Neural cell (in vitro differentiated cells): ENCODE measurements at regions not wholly inside any gene's neighbourhood (a gene's known extent, or its start where the extent isn't known, plus 50 kb on each side); places are given as distances from the start of the nearest gene placed in this dataset.

Source experiments
- EP300 ChIP-seq: fragments of 450-650 bp; conservative IDR thresholded peaks from 2 replicates; pipeline ENCODE4 v1.6.1; 2014; ENCODE audit warnings: antibody characterized with exemption, mild to moderate bottlenecking, moderate library complexity; ENCODE audit not compliant: poor library complexity, severe bottlenecking
- EZH2 ChIP-seq: fragments of 200-600, 300-800 bp; shearing (Covaris generic), sonication (generic); IDR thresholded peaks from 2 replicates; pipeline ENCODE4 v1.6.1; 2014; ENCODE audit warnings: antibody characterized with exemption, low read length, borderline replicate concordance, mild to moderate bottlenecking; ENCODE audit not compliant: insufficient read depth, poor library complexity, severe bottlenecking
- POLR2AphosphoS5 ChIP-seq: IDR thresholded peaks from 2 replicates; pipeline ENCODE4 v1.6.1; 2012
- RAD21 ChIP-seq: fragments of 450-650 bp; conservative IDR thresholded peaks from 2 replicates; pipeline ENCODE4 v1.6.1; 2014; ENCODE audit warnings: antibody characterized with exemption, mild to moderate bottlenecking, moderate library complexity
- SMC3 ChIP-seq: fragments of 450-650 bp; conservative IDR thresholded peaks from 2 replicates; pipeline ENCODE4 v1.6.1; 2014; ENCODE audit warnings: antibody characterized with exemption, mild to moderate bottlenecking, moderate library complexity; ENCODE audit not compliant: poor library complexity
- TAF1 ChIP-seq: IDR thresholded peaks from 2 replicates; pipeline ENCODE4 v1.6.1; 2012; ENCODE audit warnings: low read depth
- TF ChIP-seq, protein P1 (sequence below): fragments of 450-650 bp; IDR thresholded peaks from 2 replicates; pipeline ENCODE4 v1.5.1; 2014; ENCODE audit warnings: antibody characterized with exemption, mild to moderate bottlenecking, moderate library complexity; ENCODE audit not compliant: poor library complexity, severe bottlenecking

DNA sequence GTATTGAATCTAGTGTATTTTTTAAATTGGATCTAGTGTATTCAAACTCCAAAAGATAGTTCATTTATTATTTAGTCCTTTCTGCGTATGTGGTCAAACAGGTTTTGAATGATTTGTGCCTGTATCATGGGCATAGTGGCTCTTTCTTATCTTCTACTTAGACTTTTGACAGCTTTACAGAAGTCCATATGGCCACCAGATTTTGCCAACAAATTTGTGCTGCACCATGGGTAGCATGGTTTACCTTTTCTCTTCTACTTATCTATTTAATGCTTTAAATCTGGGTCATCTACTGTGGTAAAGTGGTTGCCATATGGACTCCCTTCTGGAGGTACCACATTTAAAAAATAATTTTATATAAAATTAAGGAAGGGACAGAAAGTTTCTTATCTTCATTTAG is 66.9 kb upstream of the CADM2 start:
- TF ChIP-seq, protein P1, sequence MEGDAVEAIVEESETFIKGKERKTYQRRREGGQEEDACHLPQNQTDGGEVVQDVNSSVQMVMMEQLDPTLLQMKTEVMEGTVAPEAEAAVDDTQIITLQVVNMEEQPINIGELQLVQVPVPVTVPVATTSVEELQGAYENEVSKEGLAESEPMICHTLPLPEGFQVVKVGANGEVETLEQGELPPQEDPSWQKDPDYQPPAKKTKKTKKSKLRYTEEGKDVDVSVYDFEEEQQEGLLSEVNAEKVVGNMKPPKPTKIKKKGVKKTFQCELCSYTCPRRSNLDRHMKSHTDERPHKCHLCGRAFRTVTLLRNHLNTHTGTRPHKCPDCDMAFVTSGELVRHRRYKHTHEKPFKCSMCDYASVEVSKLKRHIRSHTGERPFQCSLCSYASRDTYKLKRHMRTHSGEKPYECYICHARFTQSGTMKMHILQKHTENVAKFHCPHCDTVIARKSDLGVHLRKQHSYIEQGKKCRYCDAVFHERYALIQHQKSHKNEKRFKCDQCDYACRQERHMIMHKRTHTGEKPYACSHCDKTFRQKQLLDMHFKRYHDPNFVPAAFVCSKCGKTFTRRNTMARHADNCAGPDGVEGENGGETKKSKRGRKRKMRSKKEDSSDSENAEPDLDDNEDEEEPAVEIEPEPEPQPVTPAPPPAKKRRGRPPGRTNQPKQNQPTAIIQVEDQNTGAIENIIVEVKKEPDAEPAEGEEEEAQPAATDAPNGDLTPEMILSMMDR: no peak
- no peak for TF ChIP-seq POLR2AphosphoS5
- no peak for TF ChIP-seq RAD21
- no peak for TF ChIP-seq EP300
- no peak for TF ChIP-seq SMC3
- TF ChIP-seq EZH2: no peak
- TF ChIP-seq TAF1: no peak
